GM12878 (cell line): ENCODE measurements at regions not wholly inside any gene's neighbourhood (a gene's known extent, or its start where the extent isn't known, plus 50 kb on each side); places are given as distances from the start of the nearest gene placed in this dataset.

Source experiments
- ATAC-seq: fragments of 200-7000 bp; cut with Tn5 transposase; 3 replicates; pipeline ENCODE4 v1.9.1; 2020; ENCODE audit warnings: mild to moderate bottlenecking, moderate library complexity
- BruUV-seq: library from RNA; stranded (reverse); fragments of 400-500 nt; replicated peaks from 2 replicates; lab custom pipeline; 2021; lab: Mats Ljungman, UMichigan
- CTCF ChIA-PET: fragments of 300-600 bp; sonication (Branson Sonifier 250); formaldehyde crosslinking; extraction: SDS; loops from one replicate; lab custom pipeline; 2021; ENCODE audit warnings: inconsistent platforms; lab: Yijun Ruan, JAX
- POLR2A ChIA-PET: fragments of 350-600 bp; formaldehyde crosslinking; extraction: SDS; loops from one replicate; lab custom pipeline; 2021; ENCODE audit warnings: inconsistent platforms; lab: Charles Lee
- RAD21 ChIA-PET: fragments of 300-600 bp; sonication (Branson Sonifier 250); formaldehyde crosslinking; loops from one replicate; lab custom pipeline; 2023; ENCODE audit warnings: antibody characterized with exemption; ENCODE audit not compliant: unreplicated experiment; lab: Charles Lee
- SMC1A ChIA-PET: fragments of 300-600 bp; sonication (Branson Sonifier 250); formaldehyde crosslinking; loops from one replicate; lab custom pipeline; 2023; ENCODE audit not compliant: unreplicated experiment, uncharacterized antibody; lab: Charles Lee
- DNase-seq: peaks from one replicate; pipeline ENCODE4 v3.0.0-alpha.2; 2011; ENCODE audit warnings: low read depth, low spot score
- FAIRE-seq: peaks from 3 replicates; lab custom pipeline; 2011; peaks lifted over from hg19 to GRCh38; lab: Jason Lieb, UNC
- H2AFZ ChIP-seq: 2 replicates; pipeline ENCODE4 v1.6.0; 2011; ENCODE audit warnings: low read depth, low read length, control low read depth; ENCODE audit not compliant: control insufficient read depth
- H3K27ac ChIP-seq: 2 replicates; pipeline ENCODE4 v1.5.1; 2011; ENCODE audit warnings: control low read depth; ENCODE audit not compliant: control insufficient read depth, insufficient read depth
- H3K27me3 ChIP-seq, 2 experiments: replicated peaks in 1 of 2; 2 replicates each; pipeline versions ENCODE4 v1.6.0 to v1.6.1; 2011; ENCODE audit warnings: low read length in 1 of 2; ENCODE audit not compliant: control insufficient read depth in 2 of 2, insufficient read depth in 2 of 2
- H3K36me3 ChIP-seq, 2 experiments: 2 replicates each; pipeline ENCODE4 v1.5.1; 2011; ENCODE audit warnings: low read length in 1 of 2; ENCODE audit not compliant: control insufficient read depth in 2 of 2, insufficient read depth in 2 of 2
- H3K4me1 ChIP-seq: 2 replicates; pipeline ENCODE4 v1.6.1; 2011; ENCODE audit warnings: mild to moderate bottlenecking, low read length, moderate library complexity, mixed read lengths; ENCODE audit not compliant: control insufficient read depth, insufficient read depth
- H3K4me2 ChIP-seq: 2 replicates; pipeline ENCODE4 v1.6.0; 2011; ENCODE audit warnings: control low read depth; ENCODE audit not compliant: control insufficient read depth, insufficient read depth
- H3K4me3 ChIP-seq: fragments of 200-600 bp; sonication (generic); 2 replicates; pipeline ENCODE4 v1.5.1; 2016
- H3K79me2 ChIP-seq: 2 replicates; pipeline ENCODE4 v1.6.0; 2011; ENCODE audit warnings: low read length; ENCODE audit not compliant: control insufficient read depth, insufficient read depth
- H3K9ac ChIP-seq: 2 replicates; pipeline ENCODE4 v1.8.0; 2011; ENCODE audit warnings: low read length, control low read depth, mixed read lengths; ENCODE audit not compliant: control insufficient read depth, insufficient read depth
- H3K9me3 ChIP-seq: replicated peaks from 3 replicates; pipeline ENCODE4 v1.5.1; 2011; ENCODE audit warnings: mild to moderate bottlenecking, low read length; ENCODE audit not compliant: control insufficient read depth, insufficient read depth
- H4K20me1 ChIP-seq: 2 replicates; pipeline ENCODE4 v1.6.0; 2011; ENCODE audit not compliant: control insufficient read depth, insufficient read depth
- BHLHE40 ChIP-seq, 2 experiments: fragments of 450-650 bp in 1 of 2; IDR thresholded peaks; 2 replicates each; pipeline ENCODE4 v1.6.1; 2011 to 2017; ENCODE audit warnings: low read depth in 2 of 2, borderline replicate concordance in 1 of 2, improper control_type of control experiment in 1 of 2, low read length in 1 of 2, mild to moderate bottlenecking in 1 of 2
- DPF2 ChIP-seq: fragments of 450-650 bp; IDR thresholded peaks from 2 replicates; pipeline ENCODE4 v1.6.1; 2017; ENCODE audit warnings: mild to moderate bottlenecking
- EGR1 ChIP-seq, 2 experiments: IDR thresholded peaks; 1 replicate in 1 of 2; 2 replicates in 1 of 2; pipeline ENCODE4 v1.6.1; 2011 to 2012; ENCODE audit warnings: low read depth in 2 of 2, low read length in 2 of 2, borderline replicate concordance in 1 of 2, mild to moderate bottlenecking in 1 of 2, moderate library complexity in 1 of 2
- IKZF2 ChIP-seq, 2 experiments: fragments of 450-650 bp; IDR thresholded peaks; 2 replicates each; pipeline ENCODE4 v1.6.1; 2017; ENCODE audit warnings: mild to moderate bottlenecking in 2 of 2, moderate library complexity in 2 of 2
- JUND ChIP-seq: IDR thresholded peaks from 2 replicates; pipeline ENCODE4 v1.6.1; 2012; ENCODE audit warnings: low read depth, mild to moderate bottlenecking, low read length, improper control_type of control experiment, moderate library complexity
- KAT2A ChIP-seq: conservative IDR thresholded peaks from 2 replicates; pipeline ENCODE4 v1.6.1; 2011; ENCODE audit warnings: low read depth, low read length; ENCODE audit not compliant: control insufficient read depth
- RAD21 ChIP-seq: IDR thresholded peaks from 2 replicates; pipeline ENCODE4 v1.6.1; 2011; ENCODE audit warnings: mild to moderate bottlenecking, low read depth, low read length, moderate library complexity; ENCODE audit not compliant: insufficient read depth
- SMAD5 ChIP-seq: IDR thresholded peaks from 2 replicates; pipeline ENCODE4 v1.6.1; 2016; ENCODE audit warnings: antibody characterized with exemption, low read depth
- SREBF1 ChIP-seq: IDR thresholded peaks from 2 replicates; pipeline ENCODE4 v1.6.1; 2012; ENCODE audit warnings: mild to moderate bottlenecking, low read length
- STAT3 ChIP-seq: IDR thresholded peaks from 2 replicates; pipeline ENCODE4 v1.6.1; 2011; ENCODE audit warnings: low read depth, low read length, improper control_type of control experiment
- TCF3 ChIP-seq: IDR thresholded peaks from 2 replicates; pipeline ENCODE4 v1.6.1; 2012; ENCODE audit warnings: low read depth, mild to moderate bottlenecking, low read length, borderline replicate concordance; ENCODE audit not compliant: insufficient read depth
- YY1 ChIP-seq: IDR thresholded peaks from 2 replicates; pipeline ENCODE4 v1.6.1; 2011; ENCODE audit warnings: low read depth, mild to moderate bottlenecking, low read length
- ZBED1 ChIP-seq: IDR thresholded peaks from 2 replicates; pipeline ENCODE4 v1.6.1; 2016; ENCODE audit warnings: borderline replicate concordance
- ZNF207 ChIP-seq: fragments of 450-650 bp; IDR thresholded peaks from 2 replicates; pipeline ENCODE4 v1.6.1; 2014; ENCODE audit warnings: antibody characterized with exemption, mild to moderate bottlenecking, borderline replicate concordance
- ZNF24 ChIP-seq: fragments of 450-650 bp; IDR thresholded peaks from 2 replicates; pipeline ENCODE4 v1.6.1; 2017; ENCODE audit warnings: antibody characterized with exemption, mild to moderate bottlenecking
- WGBS: methylation state at CpG from one replicate; pipeline ENCODE4 v1.1.6; 2016; ENCODE audit warnings: low lambda C conversion rate; ENCODE audit not compliant: insufficient replicate concordance, insufficient coverage; ENCODE audit errors: missing lambda C conversion rate; 5-methylcytosine and 5-hydroxymethylcytosine counted together
- in situ Hi-C: fragments of 300-500 bp; cut with MboI; formaldehyde crosslinking; loops from 9 replicates; pipeline ENCODE4 v1.14.3; 2018; ENCODE audit warnings: mixed read lengths
- intact Hi-C: fragments of 100-400 bp; cut with micrococcal nuclease; formaldehyde crosslinking; loops from one replicate; pipeline ENCODE4 v1.14.2; 2022; ENCODE audit not compliant: unreplicated experiment
- TF ChIP-seq, protein P1 (sequence below): fragments of 450-650 bp; conservative IDR thresholded peaks from 2 replicates; pipeline ENCODE4 v1.6.1; 2017; ENCODE audit warnings: mild to moderate bottlenecking, moderate library complexity
- TF ChIP-seq, protein P2 (sequence below): IDR thresholded peaks from 2 replicates; pipeline ENCODE4 v1.6.1; 2012; ENCODE audit warnings: low read depth, low read length, improper control_type of control experiment
- TF ChIP-seq, protein P3 (sequence below): fragments of 450-650 bp; IDR thresholded peaks from 2 replicates; pipeline ENCODE4 v1.6.1; 2017; ENCODE audit warnings: low read depth, mild to moderate bottlenecking, moderate library complexity
- TF ChIP-seq, protein P4 (sequence below): fragments of 450-650 bp; IDR thresholded peaks from 2 replicates; pipeline ENCODE4 v1.6.1; 2016; ENCODE audit warnings: mild to moderate bottlenecking

DNA sequence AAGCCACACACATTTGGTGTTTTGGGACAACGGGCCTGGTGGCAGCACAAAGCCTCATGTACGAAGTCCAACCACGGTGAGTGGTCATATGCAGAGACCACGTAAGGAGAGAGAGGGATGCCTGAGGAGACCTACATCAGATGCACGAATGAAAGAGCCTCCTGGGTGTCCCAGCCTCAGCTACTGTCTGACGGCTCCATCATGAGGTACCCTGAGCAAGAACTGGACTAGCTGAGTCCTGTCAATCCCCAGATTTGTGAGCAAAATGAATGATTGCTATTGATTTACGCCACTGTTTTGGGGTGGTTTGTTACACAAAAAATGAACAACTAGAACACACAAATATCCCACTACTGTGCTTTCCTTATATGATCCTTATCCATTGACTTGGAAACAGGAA, 275.7 kb upstream of the KYNU start:
- H3K79me2 ChIP-seq = no peaks in the 10 kb centered on the region
- SMC1A ChIA-PET = interaction anchor here (0.7 kb wide), 1 partner anchor 8 kb away, joined by 3 read pairs; no protein-coding TSS in a partner anchor
- no peak overlapping the region for H3K4me3 ChIP-seq
- in situ Hi-C loops (no loop called here), intact Hi-C loops (loop anchor here (2.0 kb wide), 1 partner anchor 315 kb away; no protein-coding TSS in a partner anchor)
- FAIRE-seq (no peak), ATAC-seq (no peak), DNase-seq (no peak)
- no peak overlapping the region for H3K4me2 ChIP-seq
- BruUV-seq = no TSS peak
- POLR2A ChIA-PET = no interaction called here
- CTCF ChIA-PET = no interaction called here
- no peaks in the 10 kb centered on the region for H3K27me3 ChIP-seq
- no peak overlapping the region for H3K27ac ChIP-seq
- H3K4me1 ChIP-seq = no peaks in the 10 kb centered on the region
- no peaks in the 10 kb centered on the region for H4K20me1 ChIP-seq
- H3K9me3 ChIP-seq = no peaks in the 10 kb centered on the region
- H2AFZ ChIP-seq = no peak overlapping the region
- H3K36me3 ChIP-seq = no peaks in the 10 kb centered on the region
- no peak overlapping the region for H3K9ac ChIP-seq
- RAD21 ChIA-PET = interaction anchor here (1.0 kb wide), 1 partner anchor 461 kb away, joined by 4 read pairs; no protein-coding TSS in a partner anchor
- whole genome bisulfite sequencing = 26% methylated on average over 7 of the region's 7 CpGs
- TF ChIP-seq, protein P1, sequence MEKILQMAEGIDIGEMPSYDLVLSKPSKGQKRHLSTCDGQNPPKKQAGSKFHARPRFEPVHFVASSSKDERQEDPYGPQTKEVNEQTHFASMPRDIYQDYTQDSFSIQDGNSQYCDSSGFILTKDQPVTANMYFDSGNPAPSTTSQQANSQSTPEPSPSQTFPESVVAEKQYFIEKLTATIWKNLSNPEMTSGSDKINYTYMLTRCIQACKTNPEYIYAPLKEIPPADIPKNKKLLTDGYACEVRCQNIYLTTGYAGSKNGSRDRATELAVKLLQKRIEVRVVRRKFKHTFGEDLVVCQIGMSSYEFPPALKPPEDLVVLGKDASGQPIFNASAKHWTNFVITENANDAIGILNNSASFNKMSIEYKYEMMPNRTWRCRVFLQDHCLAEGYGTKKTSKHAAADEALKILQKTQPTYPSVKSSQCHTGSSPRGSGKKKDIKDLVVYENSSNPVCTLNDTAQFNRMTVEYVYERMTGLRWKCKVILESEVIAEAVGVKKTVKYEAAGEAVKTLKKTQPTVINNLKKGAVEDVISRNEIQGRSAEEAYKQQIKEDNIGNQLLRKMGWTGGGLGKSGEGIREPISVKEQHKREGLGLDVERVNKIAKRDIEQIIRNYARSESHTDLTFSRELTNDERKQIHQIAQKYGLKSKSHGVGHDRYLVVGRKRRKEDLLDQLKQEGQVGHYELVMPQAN = no peak
- TF ChIP-seq ZNF24 (no peak), RAD21 (no peak), ZBED1 (no peak), DPF2 (no peak), YY1 (no peak), TCF3 (no peak), ZNF207 (no peak), KAT2A (no peak), BHLHE40 (IDR thresholded peaks at IDR 0.05; ENCODE audit: borderline replicate concordance in 1 of 2, low read depth in 2 of 2, low read length in 1 of 2) (no peak), EGR1 (IDR thresholded peaks at IDR 0.05; ENCODE audit: borderline replicate concordance in 1 of 2, low read depth in 2 of 2, low read length in 2 of 2) (no peak), STAT3 (no peak), IKZF2 (IDR thresholded peaks at IDR 0.05) (no peak), SREBF1 (no peak), SMAD5 (no peak), JUND (no peak)
- TF ChIP-seq, protein P2, sequence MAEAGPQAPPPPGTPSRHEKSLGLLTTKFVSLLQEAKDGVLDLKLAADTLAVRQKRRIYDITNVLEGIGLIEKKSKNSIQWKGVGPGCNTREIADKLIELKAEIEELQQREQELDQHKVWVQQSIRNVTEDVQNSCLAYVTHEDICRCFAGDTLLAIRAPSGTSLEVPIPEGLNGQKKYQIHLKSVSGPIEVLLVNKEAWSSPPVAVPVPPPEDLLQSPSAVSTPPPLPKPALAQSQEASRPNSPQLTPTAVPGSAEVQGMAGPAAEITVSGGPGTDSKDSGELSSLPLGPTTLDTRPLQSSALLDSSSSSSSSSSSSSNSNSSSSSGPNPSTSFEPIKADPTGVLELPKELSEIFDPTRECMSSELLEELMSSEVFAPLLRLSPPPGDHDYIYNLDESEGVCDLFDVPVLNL = no peak
- TF ChIP-seq, protein P3, sequence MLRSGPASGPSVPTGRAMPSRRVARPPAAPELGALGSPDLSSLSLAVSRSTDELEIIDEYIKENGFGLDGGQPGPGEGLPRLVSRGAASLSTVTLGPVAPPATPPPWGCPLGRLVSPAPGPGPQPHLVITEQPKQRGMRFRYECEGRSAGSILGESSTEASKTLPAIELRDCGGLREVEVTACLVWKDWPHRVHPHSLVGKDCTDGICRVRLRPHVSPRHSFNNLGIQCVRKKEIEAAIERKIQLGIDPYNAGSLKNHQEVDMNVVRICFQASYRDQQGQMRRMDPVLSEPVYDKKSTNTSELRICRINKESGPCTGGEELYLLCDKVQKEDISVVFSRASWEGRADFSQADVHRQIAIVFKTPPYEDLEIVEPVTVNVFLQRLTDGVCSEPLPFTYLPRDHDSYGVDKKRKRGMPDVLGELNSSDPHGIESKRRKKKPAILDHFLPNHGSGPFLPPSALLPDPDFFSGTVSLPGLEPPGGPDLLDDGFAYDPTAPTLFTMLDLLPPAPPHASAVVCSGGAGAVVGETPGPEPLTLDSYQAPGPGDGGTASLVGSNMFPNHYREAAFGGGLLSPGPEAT = no peak
- TF ChIP-seq, protein P4, sequence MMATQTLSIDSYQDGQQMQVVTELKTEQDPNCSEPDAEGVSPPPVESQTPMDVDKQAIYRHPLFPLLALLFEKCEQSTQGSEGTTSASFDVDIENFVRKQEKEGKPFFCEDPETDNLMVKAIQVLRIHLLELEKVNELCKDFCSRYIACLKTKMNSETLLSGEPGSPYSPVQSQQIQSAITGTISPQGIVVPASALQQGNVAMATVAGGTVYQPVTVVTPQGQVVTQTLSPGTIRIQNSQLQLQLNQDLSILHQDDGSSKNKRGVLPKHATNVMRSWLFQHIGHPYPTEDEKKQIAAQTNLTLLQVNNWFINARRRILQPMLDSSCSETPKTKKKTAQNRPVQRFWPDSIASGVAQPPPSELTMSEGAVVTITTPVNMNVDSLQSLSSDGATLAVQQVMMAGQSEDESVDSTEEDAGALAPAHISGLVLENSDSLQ = no peak
